ENCODE measurements at regions not wholly inside any gene's neighbourhood (a gene's known extent, or its start where the extent isn't known, plus 50 kb on each side); places are given as distances from the start of the nearest gene placed in this dataset.

- intact Hi-C loops (cut with DNase I): no loop called here
Measured at GRCh38 chr16:82226327-82226726, 56.3 kb upstream of the MPHOSPH6 start.

DNA sequence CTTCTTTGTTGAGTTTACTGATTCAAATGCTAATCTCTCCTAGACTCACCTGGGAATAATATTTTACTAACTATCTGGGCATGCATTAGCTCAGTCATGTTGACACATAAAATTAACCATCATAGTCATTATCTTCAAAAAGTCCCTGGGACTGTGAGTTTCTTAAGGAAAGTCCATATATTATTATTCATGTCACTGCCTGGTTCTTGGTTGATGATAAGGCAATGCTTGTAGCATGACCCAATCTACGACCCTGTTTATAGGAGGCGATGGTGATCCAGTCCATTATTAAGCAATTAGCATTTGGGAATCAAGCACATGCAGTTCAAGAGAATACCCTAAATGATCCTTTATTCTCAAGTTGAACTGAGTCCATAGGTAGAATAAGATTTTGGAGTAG lies 54.8 kb upstream of the MPHOSPH6 start:
- DNase-seq (ENCODE audit: low spot score): no peak
- intact Hi-C loops (cut with DNase I): no loop called here

More at GRCh38 chr16:82226327-82226726, 56.3 kb upstream of the MPHOSPH6 start:
- no peak for DNase-seq (ENCODE audit: low spot score)

GRCh38 chr16:82220541-82220940 lies 50.5 kb upstream of the MPHOSPH6 start:
- no peak for DNase-seq (ENCODE audit: low spot score)
- intact Hi-C loops (cut with DNase I): no loop called here

Measured in posterior vena cava (tissue), 2 donors.